ENCODE measurements at regions not wholly inside any gene's neighbourhood (a gene's known extent, or its start where the extent isn't known, plus 50 kb on each side); places are given as distances from the start of the nearest gene placed in this dataset.

GRCh38 chr16:20136446-20136968 is 62.8 kb upstream of the GPR139 start:
- WGBS, 2 experiments (ENCODE audit: extremely low coverage in 2 of 2, insufficient read length in 1 of 2), result 32% methylated on average over 2 of the region's 2 CpGs; no CpG with 5 or more reads in 1 of the 2 experiments
- Histone ChIP-seq H3K27me3 (ENCODE audit: control insufficient read depth, insufficient read depth, low read length) (no peaks in the 10 kb centered on the region), H2AFZ (replicated peaks; ENCODE audit: low read length, poor library complexity) (no peak overlapping the region), H2BK15ac (ENCODE audit: low read depth, low read length) (no peak overlapping the region), H2BK5ac (ENCODE audit: low read depth, low read length, poor library complexity, severe bottlenecking) (no peak overlapping the region), H3K4ac (ENCODE audit: low read depth, low read length) (no peak overlapping the region), H3K36me3 (ENCODE audit: control insufficient read depth, insufficient read depth, low read length) (no peaks in the 10 kb centered on the region), H3K79me1 (ENCODE audit: low read depth in 1 of 2, low read length in 2 of 2) (no peaks in the 10 kb centered on the region), H2AK9ac (replicated peaks; ENCODE audit: low read depth, low read length, poor library complexity) (no peak overlapping the region), H2BK120ac (ENCODE audit: low read depth, low read length) (no peak overlapping the region), H3K4me2 (ENCODE audit: low read depth, low read length) (no peak overlapping the region), H4K5ac (ENCODE audit: low read depth, low read length) (no peak overlapping the region), H4K8ac (ENCODE audit: low read depth in 2 of 2, low read length in 2 of 2) (no peak overlapping the region), H3K4me3 (ENCODE audit: insufficient read depth, low read depth, low read length) (no peak overlapping the region), H3K23ac (ENCODE audit: low read depth, low read length) (no peak overlapping the region), H3K4me1 (ENCODE audit: control insufficient read depth, insufficient read depth, low read length) (no peaks in the 10 kb centered on the region), H3K56ac (ENCODE audit: extremely low read depth, insufficient read depth, low read length) (no peak overlapping the region), H3K9me3 (ENCODE audit: control insufficient read depth, insufficient read depth, low read length) (peaks cover 9% of the 10 kb centered on the region; the same call in 1 of the 2 replicates), H2BK20ac (ENCODE audit: low read depth, low read length) (no peak overlapping the region), H2AK5ac (ENCODE audit: low read depth, low read length) (no peak overlapping the region), H3K9me1 (ENCODE audit: insufficient read depth, low read length) (no peaks in the 10 kb centered on the region), H4K91ac (ENCODE audit: insufficient read depth, low read depth, low read length) (no peak overlapping the region), H4K20me1 (ENCODE audit: insufficient read depth, low read length) (no peaks in the 10 kb centered on the region), H3K14ac (replicated peaks; ENCODE audit: low read depth, low read length) (no peak overlapping the region), H3K18ac (ENCODE audit: low read depth, low read length) (no peak overlapping the region), H3K27ac (ENCODE audit: insufficient read depth, low read length) (no peak overlapping the region), H3K9ac (ENCODE audit: low read depth, low read length) (no peak overlapping the region)
- ChIA-PET POLR2A (ENCODE audit: unreplicated experiment) (no interaction called here), CTCF (no interaction called here)
- in situ Hi-C loops (cut with MboI; ENCODE audit: low sequenced_read_pairs) (loop anchor here (10.0 kb wide), 1 partner anchor 102 kb away; no protein-coding TSS in a partner anchor), intact Hi-C loops (cut with micrococcal nuclease) (no loop called here), dilution Hi-C loops (cut with HindIII; ENCODE audit: low sequenced_read_pairs, unreplicated experiment) (no loop called here)
- no TSS peak for BruUV-seq (replicated peaks)
- ATAC-seq (ENCODE audit: low read depth), result no peak
- DNase-seq, result no peak
- TF ChIP-seq RFX5 (IDR thresholded peaks at IDR 0.05; ENCODE audit: low read depth, low read length) (no peak), MAZ (IDR thresholded peaks at IDR 0.05; ENCODE audit: borderline replicate concordance, low read depth, low read length) (no peak), RAD21 (IDR thresholded peaks at IDR 0.05; ENCODE audit: low read length) (no peak)

All from IMR-90 (cell line).